B cell (primary cell): ENCODE measurements at regions not wholly inside any gene's neighbourhood (a gene's known extent, or its start where the extent isn't known, plus 50 kb on each side); places are given as distances from the start of the nearest gene placed in this dataset.
A peak's percentile ranks its signal among the peaks of the same experiment; 100 is the strongest.

Experiments used
- ATAC-seq: fragments of 200-7000 bp; cut with Tn5 transposase; one replicate; pipeline ENCODE4 v1.10.0; 2021; ENCODE audit warnings: low read depth, mild to moderate bottlenecking, moderate number of reproducible peaks, moderate library complexity
- CTCF ChIA-PET: fragments of 350-600 bp; sonication (Branson Sonifier 250); formaldehyde crosslinking; loops from one replicate; lab custom pipeline; 2021; ENCODE audit warnings: antibody characterized with exemption, inconsistent platforms; lab: Charles Lee
- POLR2A ChIA-PET: fragments of 350-600 bp; sonication (Branson Sonifier 250); formaldehyde crosslinking; loops from one replicate; lab custom pipeline; 2021; ENCODE audit warnings: antibody characterized with exemption; lab: Charles Lee
- DNase-seq: peaks from one replicate; pipeline ENCODE4 v3.0.0; 2013
- H2AFZ ChIP-seq: 2 replicates; pipeline ENCODE4 v1.6.1; 2012; ENCODE audit warnings: mild to moderate bottlenecking, low read depth, low read length; ENCODE audit not compliant: insufficient read depth, poor library complexity, severe bottlenecking
- H3K27ac ChIP-seq, 2 donors: 1 replicate in 1 of 2; 2 replicates in 1 of 2; pipeline ENCODE4 v1.5.1; 2012 to 2013; ENCODE audit warnings: low read length in 2 of 2, mild to moderate bottlenecking in 2 of 2, moderate library complexity in 1 of 2
- H3K27me3 ChIP-seq, 4 experiments: fragments of 200-600 bp in 1 of 4; sonication (generic) in 1 of 4; replicated peaks in 1 of 4; 1 replicate in 2 of 4; 2 replicates in 2 of 4; pipeline versions ENCODE4 v1.6.1 to v1.7.0; 2013 to 2016; ENCODE audit warnings: low read length in 3 of 4, mild to moderate bottlenecking in 2 of 4, mixed read lengths in 1 of 4, moderate library complexity in 1 of 4; ENCODE audit not compliant: insufficient read depth in 4 of 4, control insufficient read depth in 3 of 4; ENCODE audit errors: control extremely low read depth in 1 of 4
- H3K36me3 ChIP-seq, 2 experiments: replicated peaks in 1 of 2; 1 replicate in 1 of 2; 2 replicates in 1 of 2; pipeline versions ENCODE4 v1.6.1 to v1.7.1; 2013; ENCODE audit warnings: low read length in 1 of 2; ENCODE audit not compliant: insufficient read depth in 2 of 2, control insufficient read depth in 1 of 2; ENCODE audit errors: control extremely low read depth in 1 of 2, extremely low read depth in 1 of 2
- H3K4me1 ChIP-seq, 2 donors: fragments of 200-600 bp in 1 of 2; sonication (generic) in 1 of 2; 1 replicate in 1 of 2; 2 replicates in 1 of 2; pipeline versions ENCODE4 v1.5.1 to v1.6.1; 2013 to 2017; ENCODE audit warnings: low read length in 2 of 2; ENCODE audit not compliant: control insufficient read depth in 2 of 2, insufficient read depth in 2 of 2
- H3K4me2 ChIP-seq: replicated peaks from 2 replicates; pipeline ENCODE3; 2012; ENCODE audit warnings: mild to moderate bottlenecking, low read depth, low read length; ENCODE audit not compliant: poor library complexity, severe bottlenecking
- H3K4me3 ChIP-seq, 5 experiments: fragments of 200-600 bp in 1 of 5; sonication (generic) in 1 of 5; 1 replicate in 3 of 5; 2 replicates in 2 of 5; pipeline versions ENCODE4 v1.5.1 to v1.7.0; 2011 to 2016; ENCODE audit warnings: low read length in 4 of 5, mild to moderate bottlenecking in 4 of 5, low read depth in 2 of 5, control low read depth in 1 of 5, moderate library complexity in 1 of 5; ENCODE audit not compliant: insufficient read depth in 1 of 5; ENCODE audit errors: control extremely low read depth in 1 of 5, extremely low read depth in 1 of 5
- H3K79me2 ChIP-seq: fragments of 200-600 bp; sonication (generic); one replicate; pipeline ENCODE4 v1.6.0; 2016; ENCODE audit warnings: low read length; ENCODE audit not compliant: control insufficient read depth, insufficient read depth
- H3K9ac ChIP-seq: fragments of 200-600 bp; sonication (generic); 2 replicates; pipeline ENCODE4 v1.6.1; 2017; ENCODE audit warnings: mild to moderate bottlenecking, low read length, moderate library complexity
- H3K9me3 ChIP-seq, 3 donors: one replicate each; pipeline versions ENCODE4 v1.6.1 to v1.7.1; 2013; ENCODE audit warnings: low read length in 2 of 3; ENCODE audit not compliant: control insufficient read depth in 2 of 3, insufficient read depth in 1 of 3; ENCODE audit errors: control extremely low read depth in 1 of 3
- H4K20me1 ChIP-seq: 2 replicates; pipeline ENCODE4 v1.6.0; 2012; ENCODE audit warnings: mild to moderate bottlenecking, low read length; ENCODE audit not compliant: insufficient read depth, control insufficient read depth, poor library complexity, severe bottlenecking
- H3K27ac Mint-ChIP-seq: one replicate; pipeline ENCODE4 v1.8.0; 2021; ENCODE audit warnings: mixed read lengths
- H3K27me3 Mint-ChIP-seq: one replicate; pipeline ENCODE4 v1.8.0; 2021; ENCODE audit warnings: mixed read lengths
- H3K4me1 Mint-ChIP-seq: one replicate; pipeline ENCODE4 v1.8.0; 2021; ENCODE audit warnings: mixed read lengths
- H3K4me3 Mint-ChIP-seq: one replicate; pipeline ENCODE4 v1.8.0; 2021; ENCODE audit warnings: mixed read lengths
- H3K9me3 Mint-ChIP-seq: one replicate; pipeline ENCODE4 v1.8.0; 2022; ENCODE audit warnings: mixed read lengths; ENCODE audit not compliant: insufficient read depth
- EZH2 ChIP-seq: IDR thresholded peaks from 2 replicates; pipeline ENCODE4 v1.6.1; 2012; ENCODE audit warnings: borderline replicate concordance, low read depth, mild to moderate bottlenecking, moderate library complexity, low read length; ENCODE audit not compliant: insufficient read depth, poor library complexity, severe bottlenecking
- WGBS: methylation state at CpG from one replicate; pipeline ENCODE4 v1.1.5; 2013; ENCODE audit warnings: missing lambda C conversion rate; ENCODE audit not compliant: insufficient coverage; 5-methylcytosine and 5-hydroxymethylcytosine counted together
- intact Hi-C: fragments of 100-400 bp; cut with micrococcal nuclease; formaldehyde crosslinking; loops from one replicate; pipeline ENCODE4 v1.10.0; 2022
- TF ChIP-seq, protein P1 (sequence below): fragments of 200-600 bp; IDR thresholded peaks from one replicate; pipeline ENCODE4 v1.8.0; 2022; ENCODE audit warnings: antibody characterized with exemption, mild to moderate bottlenecking

DNA sequence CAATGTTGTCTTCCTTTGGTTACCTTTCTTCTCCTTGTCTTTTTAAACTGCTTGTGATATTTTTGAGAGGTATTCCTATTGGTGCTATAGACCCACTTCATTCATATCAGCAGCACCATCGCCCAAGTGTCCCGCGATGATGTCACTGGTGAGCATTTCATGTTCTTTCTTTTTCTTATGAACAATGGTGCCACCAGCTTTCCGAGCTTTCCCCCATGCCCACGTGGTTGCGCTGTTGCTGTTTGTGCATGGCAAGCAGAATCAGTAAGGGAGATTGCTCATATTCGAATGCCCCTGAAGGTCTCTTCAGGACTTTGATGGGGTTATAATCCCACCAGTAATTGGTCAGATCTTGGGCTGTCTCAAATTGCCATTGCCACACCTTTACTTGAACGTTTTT lies 221.6 kb upstream of the USP9Y start:
- Histone ChIP-seq H3K4me2 (no peak overlapping the region), H3K79me2 (no peaks in the 10 kb centered on the region), H3K27ac (no peak overlapping the region), H3K4me1 (no peaks in the 10 kb centered on the region), H3K36me3 (no peaks in the 10 kb centered on the region), H3K9ac (no peak overlapping the region), H3K9me3 (no peaks in the 10 kb centered on the region), H3K27me3 (no peaks in the 10 kb centered on the region), H3K4me3 (no peak overlapping the region), H2AFZ (no peak overlapping the region), H4K20me1 (no peaks in the 10 kb centered on the region)
- H3K27ac Mint-ChIP-seq, result no peak overlapping the region
- intact Hi-C loops, result no loop called here
- ChIA-PET CTCF (no interaction called here), POLR2A (no interaction called here)
- ATAC-seq (no peak), DNase-seq (peak; percentile 11)
- no peaks in the 10 kb centered on the region for H3K9me3 Mint-ChIP-seq
- TF ChIP-seq, protein P1, sequence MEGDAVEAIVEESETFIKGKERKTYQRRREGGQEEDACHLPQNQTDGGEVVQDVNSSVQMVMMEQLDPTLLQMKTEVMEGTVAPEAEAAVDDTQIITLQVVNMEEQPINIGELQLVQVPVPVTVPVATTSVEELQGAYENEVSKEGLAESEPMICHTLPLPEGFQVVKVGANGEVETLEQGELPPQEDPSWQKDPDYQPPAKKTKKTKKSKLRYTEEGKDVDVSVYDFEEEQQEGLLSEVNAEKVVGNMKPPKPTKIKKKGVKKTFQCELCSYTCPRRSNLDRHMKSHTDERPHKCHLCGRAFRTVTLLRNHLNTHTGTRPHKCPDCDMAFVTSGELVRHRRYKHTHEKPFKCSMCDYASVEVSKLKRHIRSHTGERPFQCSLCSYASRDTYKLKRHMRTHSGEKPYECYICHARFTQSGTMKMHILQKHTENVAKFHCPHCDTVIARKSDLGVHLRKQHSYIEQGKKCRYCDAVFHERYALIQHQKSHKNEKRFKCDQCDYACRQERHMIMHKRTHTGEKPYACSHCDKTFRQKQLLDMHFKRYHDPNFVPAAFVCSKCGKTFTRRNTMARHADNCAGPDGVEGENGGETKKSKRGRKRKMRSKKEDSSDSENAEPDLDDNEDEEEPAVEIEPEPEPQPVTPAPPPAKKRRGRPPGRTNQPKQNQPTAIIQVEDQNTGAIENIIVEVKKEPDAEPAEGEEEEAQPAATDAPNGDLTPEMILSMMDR, result no peak
- TF ChIP-seq EZH2, result no peak
- no peaks in the 10 kb centered on the region for H3K27me3 Mint-ChIP-seq
- 56% methylated on average over 5 of the region's 8 CpGs for WGBS
- H3K4me3 Mint-ChIP-seq, result no peak overlapping the region
- no peaks in the 10 kb centered on the region for H3K4me1 Mint-ChIP-seq

DNA sequence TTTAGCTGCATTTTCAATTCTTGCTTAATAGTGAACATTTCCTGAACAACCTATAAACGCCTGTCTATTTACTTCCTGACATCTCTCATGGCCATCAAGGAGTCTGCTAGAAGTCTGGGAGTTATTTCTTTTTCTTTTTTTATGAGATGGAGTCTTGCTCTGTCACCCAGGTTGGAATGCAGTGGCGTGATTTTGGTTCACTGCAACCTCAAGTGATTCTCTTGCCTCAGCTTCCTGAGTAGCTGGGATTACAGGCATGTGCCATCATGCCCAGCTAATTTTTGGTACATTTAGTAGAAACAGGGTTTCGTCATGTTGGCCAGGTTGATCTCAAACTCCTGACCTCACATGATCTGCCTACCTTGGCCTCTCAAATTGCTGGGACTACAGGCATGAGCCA lies 217.6 kb upstream of the USP9Y start:
- H3K27me3 Mint-ChIP-seq, result no peaks in the 10 kb centered on the region
- H3K27me3 ChIP-seq, result no peaks in the 10 kb centered on the region
- POLR2A ChIA-PET, result no interaction called here
- H3K9ac ChIP-seq, result no peak overlapping the region
- TF ChIP-seq, protein P1, result no peak
- no peak for TF ChIP-seq EZH2
- DNase-seq (no peak), ATAC-seq (no peak)
- no peaks in the 10 kb centered on the region for H3K36me3 ChIP-seq
- H3K4me2 ChIP-seq, result no peak overlapping the region
- H3K4me3 Mint-ChIP-seq, result no peak overlapping the region
- no peak overlapping the region for H3K27ac ChIP-seq
- H3K4me1 Mint-ChIP-seq, result no peaks in the 10 kb centered on the region
- no peaks in the 10 kb centered on the region for H4K20me1 ChIP-seq
- H3K27ac Mint-ChIP-seq, result no peak overlapping the region
- intact Hi-C loops, result no loop called here
- CTCF ChIA-PET, result no interaction called here
- H3K4me1 ChIP-seq, result no peaks in the 10 kb centered on the region
- no peaks in the 10 kb centered on the region for H3K9me3 Mint-ChIP-seq
- no peak overlapping the region for H3K4me3 ChIP-seq
- H2AFZ ChIP-seq, result no peak overlapping the region
- H3K79me2 ChIP-seq, result no peaks in the 10 kb centered on the region
- WGBS, result no CpG with 5 or more reads among the region's 3 CpGs
- H3K9me3 ChIP-seq, result no peaks in the 10 kb centered on the region
